Esophagus muscularis mucosa (tissue), 4 donors: ENCODE measurements at regions not wholly inside any gene's neighbourhood (a gene's known extent, or its start where the extent isn't known, plus 50 kb on each side); places are given as distances from the start of the nearest gene placed in this dataset.

ENCODE experiments used
- CTCF ChIP-seq, 3 experiments: fragments of 200-600 bp in 2 of 3; fragments of 450-650 bp in 1 of 3; sonication (generic) in 2 of 3; IDR thresholded peaks; one replicate each; pipeline ENCODE4 v1.5.1; 2017 to 2019; ENCODE audit warnings: antibody characterized with exemption in 3 of 3, mild to moderate bottlenecking in 2 of 3, moderate library complexity in 1 of 3
- EP300 ChIP-seq: sonication (generic); formaldehyde crosslinking; IDR thresholded peaks from one replicate; pipeline ENCODE4 v1.6.1; 2017; ENCODE audit warnings: antibody characterized with exemption
- POLR2A ChIP-seq: fragments of 450-650 bp; IDR thresholded peaks from one replicate; pipeline ENCODE4 v1.6.1; 2017; ENCODE audit warnings: antibody characterized with exemption, moderate library complexity, mild to moderate bottlenecking, low read depth
- POLR2AphosphoS5 ChIP-seq, 2 donors: sonication (generic); formaldehyde crosslinking; IDR thresholded peaks; one replicate each; pipeline ENCODE4 v1.6.1; 2017; ENCODE audit warnings: antibody characterized with exemption in 2 of 2

GRCh38 chrX:39960219-39960618 is 137.5 kb downstream of the BCOR start:
- TF ChIP-seq POLR2AphosphoS5 (IDR thresholded peaks at IDR 0.05): no peak
- TF ChIP-seq CTCF (IDR thresholded peaks at IDR 0.05): no peak
- TF ChIP-seq EP300: no peak
- no peak for TF ChIP-seq POLR2A
